ENCODE measurements at regions not wholly inside any gene's neighbourhood (a gene's known extent, or its start where the extent isn't known, plus 50 kb on each side); places are given as distances from the start of the nearest gene placed in this dataset.
"Not testable (repeated sequence)": the region's sequence is repeated elsewhere in the genome, so short reads cannot be mapped to it uniquely, and the experiment has no call there.

- DNase-seq (ENCODE audit: low spot score): no peak
These were observed 1299.2 kb upstream of the ATXN8OS start for GRCh38 chr13:68808456-68808855.

- DNase-seq (ENCODE audit: low spot score): no peak
These were observed 1301.5 kb upstream of the ATXN8OS start for GRCh38 chr13:68806125-68806524.

- DNase-seq (ENCODE audit: low spot score): no peak
These were observed 1323.4 kb upstream of the ATXN8OS start for GRCh38 chr13:68784275-68784674.

GRCh38 chr13:68759617-68760016 lies 1348.0 kb upstream of the ATXN8OS start:
- no peak for DNase-seq (ENCODE audit: low spot score)

- DNase-seq (ENCODE audit: low spot score): no peak
These were observed 1357.8 kb upstream of the ATXN8OS start for GRCh38 chr13:68749796-68750195.

GRCh38 chr13:68748038-68748437 lies 1359.6 kb upstream of the ATXN8OS start:
- no peak for DNase-seq (ENCODE audit: low spot score)

- DNase-seq (ENCODE audit: low spot score): no peak
These were observed 1362.1 kb upstream of the ATXN8OS start for GRCh38 chr13:68745502-68745901.

GRCh38 chr13:68736961-68737360 lies 1370.7 kb upstream of the ATXN8OS start:
- no peak for DNase-seq (ENCODE audit: low spot score)

- DNase-seq (ENCODE audit: low spot score): no peak
These were observed 1379.8 kb upstream of the ATXN8OS start for GRCh38 chr13:68727798-68728197.

GRCh38 chr13:68727165-68727564 lies 1380.5 kb upstream of the ATXN8OS start:
- no peak for DNase-seq (ENCODE audit: low spot score)

GRCh38 chr13:68719815-68720214 lies 1387.8 kb upstream of the ATXN8OS start:
- DNase-seq (ENCODE audit: low spot score): no peak

- DNase-seq (ENCODE audit: low spot score): no peak
These were observed 1392.0 kb upstream of the ATXN8OS start for GRCh38 chr13:68715651-68716050.

- no peak for DNase-seq (ENCODE audit: low spot score)
These were observed 1393.3 kb upstream of the ATXN8OS start for GRCh38 chr13:68714292-68714691.

GRCh38 chr13:68713394-68713793 lies 1394.2 kb upstream of the ATXN8OS start:
- no peak for DNase-seq (ENCODE audit: low spot score)

- DNase-seq (ENCODE audit: low spot score): no peak
These were observed 1399.2 kb upstream of the ATXN8OS start for GRCh38 chr13:68708336-68708908.

GRCh38 chr13:68706044-68706443 lies 1401.6 kb upstream of the ATXN8OS start:
- not testable (repeated sequence) for DNase-seq (ENCODE audit: low spot score)

GRCh38 chr13:68697551-68697950 lies 1410.1 kb upstream of the ATXN8OS start:
- DNase-seq (ENCODE audit: low spot score): no peak

- no peak for DNase-seq (ENCODE audit: low spot score)
These were observed 1410.7 kb upstream of the ATXN8OS start for GRCh38 chr13:68696907-68697306.

GRCh38 chr13:68692049-68692448 lies 1415.6 kb upstream of the ATXN8OS start:
- no peak for DNase-seq (ENCODE audit: low spot score)

- DNase-seq (ENCODE audit: low spot score): no peak
These were observed 1417.1 kb upstream of the ATXN8OS start for GRCh38 chr13:68690567-68690966.

GRCh38 chr13:68676513-68677115 lies 1431.0 kb upstream of the ATXN8OS start:
- DNase-seq (ENCODE audit: low spot score): no peak

GRCh38 chr13:68675209-68675608 lies 1432.4 kb upstream of the ATXN8OS start:
- no peak for DNase-seq (ENCODE audit: low spot score)

- DNase-seq (ENCODE audit: low spot score): no peak
These were observed 1437.7 kb upstream of the PCDH9 start for GRCh38 chr13:68667863-68668262.

GRCh38 chr13:68666774-68667397 lies 1436.8 kb upstream of the PCDH9 start:
- no peak for DNase-seq (ENCODE audit: low spot score)
